NCI-H2081 treated with DMSO at 0.1 percent for 48 hours (cell line): ENCODE measurements at regions not wholly inside any gene's neighbourhood (a gene's known extent, or its start where the extent isn't known, plus 50 kb on each side); places are given as distances from the start of the nearest gene placed in this dataset.
A peak's percentile ranks its signal among the peaks of the same experiment; 100 is the strongest.
"Not testable (repeated sequence)": the region's sequence is repeated elsewhere in the genome, so short reads cannot be mapped to it uniquely, and the experiment has no call there.

Experiments
- DNase-seq: peaks from one replicate; lab custom pipeline; 2025; lab: John Stamatoyannopoulos, UW

DNA sequence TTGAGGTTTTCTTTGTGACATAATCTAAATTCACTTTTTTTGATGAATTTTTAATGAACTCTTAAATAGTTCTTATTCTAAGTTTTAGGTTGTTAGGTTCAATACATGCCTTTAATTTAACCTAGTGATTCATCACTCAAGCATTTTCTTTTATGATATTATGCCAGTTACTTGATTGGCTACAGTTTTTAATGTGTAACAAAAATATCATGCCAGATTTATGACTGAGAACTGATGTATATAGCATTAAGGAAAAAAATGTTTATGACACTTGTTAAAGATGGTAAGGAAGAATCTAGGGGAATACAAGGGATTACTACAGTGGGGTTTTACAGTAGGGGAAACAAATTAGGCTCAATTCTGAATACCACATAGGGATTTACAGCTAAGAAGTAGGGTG lies 103.1 kb downstream of the VGLL3 start:
- DNase-seq: no peak

DNA sequence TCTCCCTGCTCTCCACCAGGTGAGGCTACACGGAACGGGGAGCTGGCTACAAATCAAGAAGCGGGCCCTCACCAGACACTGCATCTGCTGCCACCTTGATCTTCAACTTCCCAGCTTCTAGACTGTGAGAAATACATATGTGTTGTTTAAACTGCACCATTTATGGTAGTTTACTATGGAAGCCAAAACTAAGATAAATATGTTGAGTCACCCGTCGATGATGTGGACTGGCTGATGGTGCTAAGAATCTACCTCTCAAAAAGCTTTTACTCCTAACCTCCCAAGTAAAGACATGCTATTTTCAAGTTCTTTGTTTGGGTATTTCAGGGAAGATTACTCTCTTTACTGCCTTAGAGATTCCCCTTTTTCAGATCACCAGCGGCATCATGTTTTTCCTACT lies 110.9 kb downstream of the VGLL3 start:
- DNase-seq: no peak

DNA sequence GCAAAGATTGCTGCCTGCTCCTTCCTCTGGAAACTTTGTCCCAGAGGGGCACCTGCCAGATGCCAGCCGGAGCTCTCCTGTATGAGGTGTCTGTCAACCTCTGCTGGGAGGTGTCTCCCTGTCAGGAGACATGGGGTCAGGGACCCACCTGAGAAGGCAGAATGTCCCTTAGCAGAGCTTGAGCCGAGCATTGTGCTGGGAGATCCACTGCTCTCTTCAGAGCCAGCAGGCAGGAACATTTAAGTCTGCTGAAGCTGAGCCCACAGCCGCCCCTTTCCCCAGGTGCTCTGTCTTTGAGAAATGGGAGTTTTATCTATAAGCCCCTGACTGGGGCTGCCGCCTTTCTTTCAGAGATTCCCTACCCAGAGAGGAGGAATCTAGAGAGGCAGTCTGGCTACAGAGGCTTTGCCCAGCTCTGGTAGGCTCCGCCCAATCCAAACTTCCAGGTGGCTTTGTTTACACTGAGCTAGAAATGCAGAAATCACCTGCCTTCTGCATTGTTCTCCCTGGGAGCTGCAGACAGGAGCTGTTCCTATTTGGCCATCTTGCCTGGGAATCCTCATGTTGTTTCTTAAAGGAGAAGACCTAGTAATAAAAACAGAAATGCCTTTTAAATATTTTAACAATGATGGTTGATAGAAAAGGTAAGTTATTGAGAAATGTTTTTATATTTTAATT lies 114.3 kb downstream of the VGLL3 start:
- peak; percentile 33 for DNase-seq

DNA sequence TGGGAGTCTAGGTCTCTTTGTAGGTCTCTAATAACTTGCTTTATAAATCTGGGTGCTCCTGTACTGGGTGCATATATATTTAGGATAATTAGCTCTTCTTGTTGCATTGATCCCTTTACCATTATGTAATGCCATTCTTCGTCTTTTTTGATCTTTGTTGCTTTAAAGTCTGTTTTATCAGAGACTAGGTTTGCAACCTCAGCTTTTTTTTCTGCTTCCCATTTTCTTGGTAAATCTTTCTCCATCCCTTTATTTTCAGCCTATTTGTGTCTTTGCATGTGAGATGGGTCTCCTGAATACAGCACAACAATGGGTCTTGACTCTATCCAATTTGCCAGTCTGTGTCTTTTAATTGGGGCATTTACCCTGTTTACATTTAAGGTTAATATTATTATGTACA lies 116.2 kb downstream of the VGLL3 start:
- not testable (repeated sequence) for DNase-seq

DNA sequence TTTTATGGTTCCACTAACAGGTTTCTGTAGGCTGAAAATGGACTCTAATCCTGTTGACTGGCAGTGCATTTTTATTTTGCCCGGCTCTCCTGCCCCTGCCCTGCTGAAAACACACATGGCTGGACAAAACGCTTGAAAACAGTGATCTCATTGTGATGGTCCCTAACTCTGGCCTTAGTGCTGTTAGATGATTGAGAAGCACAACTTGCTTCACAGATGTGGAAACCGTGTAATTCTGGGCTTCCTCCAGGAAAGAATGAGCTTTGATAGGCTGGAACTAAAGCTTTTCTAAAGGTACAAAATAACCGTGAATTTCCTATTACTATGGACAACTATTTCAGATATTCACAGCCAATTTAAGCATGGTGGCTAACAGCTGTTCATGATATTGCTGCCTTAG lies 121.4 kb downstream of the VGLL3 start:
- DNase-seq: no peak

DNA sequence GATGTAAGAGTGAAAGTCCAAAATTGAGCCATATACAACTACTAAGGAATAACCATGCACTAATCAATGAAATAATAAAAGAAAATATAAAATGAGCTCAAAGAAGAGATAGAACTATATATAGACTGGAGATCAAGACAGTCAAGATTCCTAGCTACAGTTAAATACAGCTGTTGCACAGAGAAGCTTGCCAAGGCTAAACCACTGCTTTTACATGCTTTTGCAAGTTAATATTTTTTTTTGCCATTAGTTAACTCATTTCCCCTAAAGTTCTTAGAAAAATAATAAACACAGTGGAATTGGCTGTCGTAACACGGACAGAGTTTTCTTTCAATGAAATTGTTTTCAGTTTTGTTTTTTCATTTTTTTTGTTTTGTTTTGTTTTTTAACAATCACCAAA lies 123.0 kb downstream of the VGLL3 start:
- no peak for DNase-seq

DNA sequence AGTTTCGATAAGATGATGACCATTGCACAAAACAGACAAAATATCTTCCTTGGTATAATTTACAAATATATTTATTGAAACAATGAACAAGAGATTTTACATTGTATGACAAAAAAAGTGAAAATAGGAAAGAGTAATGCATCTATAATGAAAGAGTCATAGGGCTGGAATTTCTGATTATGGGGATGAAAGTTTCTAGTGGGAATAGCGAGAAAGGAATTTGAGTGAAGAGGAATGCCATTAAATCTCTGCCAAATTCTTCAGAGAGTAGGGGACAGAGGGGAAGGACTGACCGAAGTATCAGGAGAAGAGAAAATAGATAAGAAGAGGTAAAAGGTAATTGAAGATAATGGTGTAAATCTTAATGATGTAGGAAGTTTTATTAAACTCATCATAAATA lies 125.4 kb downstream of the VGLL3 start:
- no peak for DNase-seq

DNA sequence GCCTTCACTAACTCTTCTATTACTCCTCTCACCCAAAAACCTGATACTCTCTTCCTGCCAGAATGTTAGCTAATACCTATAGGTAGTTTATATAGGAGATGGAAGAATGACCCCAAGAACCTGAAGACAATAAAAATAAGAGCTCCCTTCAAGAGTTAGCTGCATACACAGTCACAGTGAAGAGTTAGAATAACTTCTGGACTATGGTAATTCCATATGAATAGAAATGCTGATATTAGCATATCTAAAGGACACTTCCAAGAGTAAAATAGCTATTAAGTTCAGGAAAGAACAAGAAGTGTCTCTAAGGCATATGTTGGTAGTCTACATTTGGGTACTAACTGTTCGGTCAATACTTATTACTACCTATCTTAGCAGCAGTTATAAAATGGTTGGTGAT lies 134.2 kb downstream of the VGLL3 start:
- no peak for DNase-seq

DNA sequence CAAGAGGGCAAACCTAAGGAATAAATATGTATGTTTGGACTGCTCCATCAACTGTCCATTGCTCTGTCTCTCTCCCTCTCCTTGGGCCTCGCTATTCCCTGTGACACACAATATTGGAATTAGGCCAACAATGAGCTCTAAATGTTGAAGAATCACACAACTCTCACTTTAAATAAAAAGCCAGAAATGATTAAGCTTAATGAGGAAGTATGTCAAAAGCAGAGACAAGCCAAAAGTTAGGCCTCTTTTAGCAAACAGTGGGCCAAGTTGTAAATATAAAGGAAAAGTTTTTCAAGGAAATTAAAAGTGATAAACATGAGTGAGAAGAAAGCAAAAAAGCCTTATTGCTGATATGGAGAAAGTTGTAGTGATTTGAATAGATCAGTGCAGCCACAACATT lies 141.0 kb downstream of the VGLL3 start:
- no peak for DNase-seq

DNA sequence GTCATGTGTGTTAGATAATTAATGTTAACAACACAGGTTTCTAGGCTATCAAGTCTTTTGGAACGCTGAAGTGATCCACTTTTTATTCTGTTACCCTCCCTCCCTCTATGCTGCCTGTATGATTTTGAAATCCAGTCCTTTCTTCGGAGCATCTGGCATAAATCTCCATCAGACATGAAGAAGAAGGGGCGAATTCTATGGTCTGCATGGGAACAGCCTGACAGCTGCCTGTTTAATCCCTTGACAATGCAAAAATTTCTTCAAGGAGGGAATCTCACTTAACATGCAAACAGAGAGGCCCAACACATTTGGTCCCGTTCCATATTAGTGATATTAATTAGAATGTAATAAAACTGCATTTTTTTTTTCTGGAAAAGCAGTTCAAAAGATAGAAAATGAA lies 145.2 kb downstream of the VGLL3 start:
- no peak for DNase-seq

DNA sequence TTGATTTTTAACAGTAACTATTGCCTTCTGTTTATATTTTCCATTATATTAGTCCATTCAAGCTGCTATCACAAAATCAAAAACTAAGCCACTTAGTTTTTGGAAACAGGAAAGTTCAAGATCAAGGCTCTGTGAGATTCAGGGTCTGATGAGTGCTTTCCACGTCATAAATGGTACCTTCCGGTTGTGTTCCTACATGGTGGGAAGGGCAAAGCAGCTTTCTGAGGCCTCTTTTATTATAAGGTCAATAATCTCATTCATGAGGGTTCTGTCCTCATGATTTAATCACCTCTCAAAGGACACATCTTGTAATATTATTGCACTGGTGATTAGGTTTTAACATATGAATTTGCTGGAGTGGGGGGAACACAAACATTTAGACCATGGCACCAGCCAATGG lies 152.0 kb downstream of the VGLL3 start:
- DNase-seq: no peak

DNA sequence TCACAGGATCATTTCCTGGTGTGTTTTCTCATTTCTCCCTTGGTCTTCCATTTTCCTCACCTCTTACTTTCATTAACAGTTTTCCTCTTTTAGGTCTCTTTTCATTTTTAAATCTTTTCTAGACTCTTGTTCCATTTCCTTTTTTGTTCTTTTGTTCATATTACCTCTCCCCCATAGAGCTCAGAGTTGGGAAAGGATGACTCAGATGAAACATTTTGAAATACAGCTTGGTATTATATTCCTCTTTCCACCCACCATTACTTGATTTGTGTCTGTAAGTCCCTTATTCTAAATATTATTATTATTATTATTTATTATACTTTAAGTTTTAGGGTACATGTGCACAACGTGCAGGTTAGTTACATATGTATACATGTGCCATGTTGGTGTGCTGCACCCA lies 153.1 kb downstream of the VGLL3 start:
- no peak for DNase-seq

DNA sequence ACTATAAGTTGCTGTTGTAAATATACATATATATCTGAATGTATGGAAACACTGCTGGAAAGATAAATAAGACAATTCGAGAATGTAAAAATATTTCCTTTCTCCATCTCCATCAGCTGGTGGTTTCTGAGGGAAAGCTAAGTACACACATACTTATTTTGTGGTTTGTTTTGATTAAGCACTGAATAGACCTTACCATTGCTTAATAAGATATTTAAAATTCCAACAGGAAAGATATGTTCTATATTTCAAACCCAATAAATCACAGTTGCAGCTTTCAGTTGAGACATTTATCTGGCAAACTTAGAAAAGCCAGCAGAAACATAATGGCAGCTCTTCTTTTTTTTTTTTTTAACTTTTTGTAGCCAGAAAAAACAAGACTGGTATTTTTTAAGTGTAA lies 160.4 kb downstream of the VGLL3 start:
- DNase-seq: no peak

DNA sequence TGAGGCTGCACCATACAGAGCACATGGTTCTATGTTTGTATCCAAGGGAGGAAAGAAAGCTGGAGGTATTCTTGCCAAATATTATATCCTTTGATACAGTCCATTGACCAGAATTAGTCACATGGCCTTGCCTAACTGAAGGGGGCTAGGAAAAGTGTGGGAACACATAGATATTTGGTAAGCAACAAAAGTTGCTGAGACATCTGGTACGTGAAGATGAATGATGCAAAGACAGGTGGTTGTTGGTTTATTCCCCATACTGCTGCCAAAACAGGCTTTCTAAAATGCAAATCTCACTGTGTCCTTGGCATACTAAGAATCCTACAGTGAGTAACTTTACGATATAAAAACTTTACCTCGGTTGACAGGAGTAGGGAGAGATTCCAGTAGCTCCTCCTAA lies 162.2 kb downstream of the VGLL3 start:
- DNase-seq: no peak

DNA sequence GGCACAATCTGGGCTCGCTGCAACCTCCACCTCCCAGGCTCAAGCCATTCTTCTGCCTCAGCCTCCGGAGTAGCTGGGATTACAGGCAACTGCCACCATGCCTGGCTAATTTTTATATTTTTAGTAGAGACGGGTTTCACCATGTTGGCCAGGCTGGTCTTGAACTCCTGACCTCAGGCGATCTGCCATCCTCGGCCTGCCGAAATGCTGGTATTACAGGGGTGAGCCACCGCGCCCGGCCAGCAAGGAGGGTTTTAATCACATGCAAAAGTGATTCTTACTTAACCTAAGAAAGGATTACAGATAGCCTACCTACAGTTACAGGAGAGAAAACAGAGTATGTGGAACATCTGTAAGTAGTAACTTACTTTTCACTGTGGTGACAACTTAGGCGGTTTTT lies 163.4 kb downstream of the VGLL3 start:
- DNase-seq: not testable (repeated sequence)

DNA sequence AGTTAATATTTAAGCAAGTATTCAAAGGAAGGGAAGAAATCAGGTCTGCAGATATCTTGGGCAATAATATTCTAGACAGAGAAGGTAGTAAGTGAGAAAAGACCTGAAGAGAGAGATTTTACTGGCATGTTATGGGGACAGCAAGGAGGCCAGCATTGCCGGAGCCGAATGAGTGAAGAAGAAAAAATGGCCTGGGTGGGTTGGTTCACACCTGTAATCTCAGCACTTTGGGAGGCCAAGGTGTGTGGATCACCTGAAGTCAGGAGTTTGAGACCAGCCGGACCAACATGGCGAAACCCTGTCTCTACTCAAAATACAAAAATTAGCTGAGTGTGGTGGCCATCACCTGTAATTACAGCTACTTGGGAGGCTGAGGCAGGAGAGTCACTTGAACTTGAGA lies 164.7 kb downstream of the VGLL3 start:
- DNase-seq: no peak

DNA sequence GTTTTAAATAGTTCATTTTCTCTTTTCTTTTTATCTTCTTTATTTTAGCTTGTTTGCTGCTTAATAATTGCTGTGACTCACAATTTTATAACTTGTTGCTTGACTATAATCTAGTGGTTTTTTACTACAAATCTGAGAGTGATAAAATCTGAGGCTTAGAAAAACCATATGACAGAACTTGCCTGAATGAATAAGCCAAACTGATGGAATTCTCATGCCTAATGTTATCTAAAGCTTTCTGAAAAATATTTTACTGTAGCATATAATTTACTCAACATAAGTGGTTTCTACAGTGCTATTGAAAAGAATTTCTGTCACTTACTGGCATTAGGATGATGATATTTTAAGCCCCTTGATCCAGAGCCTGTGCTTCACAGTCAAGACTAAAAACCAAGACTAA lies 175.1 kb downstream of the VGLL3 start:
- DNase-seq: no peak

DNA sequence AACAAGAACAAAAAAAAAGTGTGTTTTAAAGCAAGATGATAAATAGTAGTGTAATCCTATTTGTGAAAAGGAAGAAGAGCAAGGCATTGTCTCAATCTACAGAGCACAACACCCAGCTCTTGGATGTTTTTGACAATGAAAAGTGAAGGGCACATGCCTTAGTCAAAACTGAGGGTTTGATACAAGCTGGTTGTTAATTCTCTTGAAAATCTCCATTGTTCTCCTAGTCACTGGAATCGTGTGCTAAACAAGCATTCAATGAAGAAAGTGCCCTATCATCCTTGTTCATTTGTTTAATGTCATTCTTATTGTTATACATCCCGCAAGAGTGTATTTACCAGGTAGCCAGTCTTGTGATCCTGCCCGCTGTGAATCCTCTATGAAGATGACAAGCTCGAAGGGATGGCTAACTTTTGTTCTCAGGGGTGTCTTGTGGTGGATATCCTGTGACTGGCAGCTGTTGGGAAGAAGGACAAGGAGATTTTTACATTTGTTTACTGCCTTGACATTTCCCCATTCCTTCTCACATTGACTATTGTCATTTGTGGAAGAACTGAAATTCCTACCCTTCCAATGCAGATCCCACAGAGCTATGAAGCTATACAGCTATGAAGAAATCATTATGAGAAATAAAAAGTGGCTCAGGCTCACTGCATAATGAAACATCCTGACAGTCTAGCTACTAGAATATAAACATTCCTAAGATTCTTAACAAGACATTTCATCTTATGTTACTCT lies 175.9 kb downstream of the VGLL3 start:
- no peak for DNase-seq

DNA sequence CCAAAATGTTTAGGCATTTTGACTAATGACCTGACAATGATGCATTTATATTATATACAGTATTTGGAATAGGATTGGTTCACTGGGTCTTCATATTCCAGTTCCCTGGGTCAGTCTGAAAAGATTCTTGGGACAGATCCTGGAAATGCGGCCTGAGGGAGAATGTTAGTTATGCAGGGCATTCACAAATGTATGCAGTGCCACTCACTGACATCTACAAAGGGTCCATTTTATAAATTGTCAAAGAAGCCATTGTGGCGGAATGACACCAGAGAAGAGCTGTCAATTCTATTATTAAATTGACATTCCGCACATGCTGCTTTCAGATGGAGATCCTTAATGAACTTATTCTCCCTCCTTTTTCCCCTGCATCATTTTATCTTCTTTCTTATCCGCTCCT lies 176.6 kb downstream of the VGLL3 start:
- DNase-seq: no peak

DNA sequence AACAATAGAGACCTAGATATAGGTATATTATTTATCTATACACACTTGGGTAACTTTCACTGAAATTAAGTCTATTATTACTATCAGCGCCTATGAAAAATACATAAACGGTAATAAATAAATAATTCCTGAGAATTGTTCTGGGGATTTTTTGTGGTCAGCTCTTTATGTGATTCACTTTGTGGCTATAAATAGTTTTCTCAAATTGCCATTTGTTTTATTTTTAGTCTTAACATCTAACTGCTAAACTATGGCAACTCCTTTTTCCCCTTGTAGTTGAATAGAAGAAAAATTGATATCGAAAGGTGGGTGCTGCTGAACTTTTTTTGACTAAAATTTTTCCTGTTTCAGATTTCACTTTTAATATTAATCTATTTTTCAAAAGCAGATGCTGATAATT lies 189.0 kb downstream of the VGLL3 start:
- DNase-seq: no peak

DNA sequence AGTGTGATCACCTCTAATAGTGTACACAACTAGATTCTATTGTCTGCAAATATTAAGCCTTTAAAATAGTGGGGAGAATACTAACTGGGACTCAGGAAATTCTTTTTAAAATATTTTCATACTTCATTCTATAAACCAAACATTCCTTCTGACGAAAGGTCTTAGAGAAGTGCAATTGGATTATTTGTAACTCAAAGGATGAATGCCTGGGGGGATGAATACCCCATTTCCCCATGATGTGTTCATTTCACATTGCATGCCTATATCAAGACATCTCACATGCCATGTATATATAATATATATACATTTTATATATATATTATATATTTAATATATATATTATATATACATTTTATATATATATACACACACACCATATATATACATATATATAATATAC lies 189.9 kb downstream of the VGLL3 start:
- no peak for DNase-seq

DNA sequence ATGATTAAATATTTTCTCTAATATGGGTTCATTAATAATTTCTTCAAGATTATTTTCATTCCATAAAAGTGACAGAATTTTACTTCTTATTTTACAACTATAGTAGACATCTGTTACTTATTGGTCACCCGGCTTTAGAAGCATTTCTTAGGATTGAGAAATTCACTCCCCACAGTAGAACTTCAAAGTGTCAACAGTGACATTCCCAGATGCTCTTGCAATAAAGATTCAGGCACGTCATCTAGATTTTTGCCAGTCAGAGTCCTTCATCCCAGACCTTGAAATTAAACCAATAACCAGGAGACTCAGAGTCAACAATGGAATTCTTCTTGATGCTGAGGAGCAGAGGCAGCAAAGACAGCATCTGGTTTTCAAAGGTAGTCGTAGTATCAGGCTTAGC lies 190.8 kb downstream of the VGLL3 start:
- no peak for DNase-seq

DNA sequence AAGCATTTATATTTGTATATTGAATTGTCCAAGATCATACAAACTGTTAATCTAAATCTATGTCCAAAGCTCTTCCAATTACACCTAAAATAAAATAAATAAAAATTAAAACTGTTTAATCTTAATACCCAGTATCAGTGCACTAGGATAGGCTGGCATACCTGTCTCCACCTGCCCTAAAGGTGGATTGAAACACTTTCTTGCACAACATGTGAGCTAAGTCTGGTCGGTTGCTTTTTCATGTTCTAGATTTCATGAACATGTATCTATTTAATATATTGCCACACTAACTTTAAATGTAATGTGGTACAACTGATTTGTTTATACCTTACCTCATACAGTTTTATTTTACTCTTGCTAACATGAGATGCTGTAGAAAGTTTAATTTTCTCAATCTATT lies 193.0 kb downstream of the VGLL3 start:
- no peak for DNase-seq
